HG03469 (cell line): ENCODE measurements at regions not wholly inside any gene's neighbourhood (a gene's known extent, or its start where the extent isn't known, plus 50 kb on each side); places are given as distances from the start of the nearest gene placed in this dataset.
"Not testable (repeated sequence)": the region's sequence is repeated elsewhere in the genome, so short reads cannot be mapped to it uniquely, and the experiment has no call there.

ENCODE experiments used
- ATAC-seq: cut with Tn5 transposase; IDR thresholded peaks from one replicate; pipeline ENCODE4 v1.9.1; 2021; ENCODE audit warnings: mild to moderate bottlenecking, moderate library complexity, moderate number of reproducible peaks; ENCODE audit not compliant: unreplicated experiment

GRCh38 chr20:22732751-22733150 is 148.4 kb upstream of the FOXA2 start:
- ATAC-seq = no peak

GRCh38 chr20:22734946-22735647 is 150.7 kb upstream of the FOXA2 start:
- not testable (repeated sequence) for ATAC-seq

- no peak for ATAC-seq
Observed at GRCh38 chr20:22740829-22741228, 156.5 kb upstream of the FOXA2 start.

GRCh38 chr20:22744341-22745193 is 160.2 kb upstream of the FOXA2 start:
- no peak for ATAC-seq

- no peak for ATAC-seq
Observed at GRCh38 chr20:22745194-22745500, 160.8 kb upstream of the FOXA2 start.

GRCh38 chr20:22746957-22747356 is 162.6 kb upstream of the FOXA2 start:
- ATAC-seq = no peak

GRCh38 chr20:22752324-22752723 is 168.0 kb upstream of the FOXA2 start:
- ATAC-seq = peak; percentile 58

- ATAC-seq = no peak
Observed at GRCh38 chr20:22757424-22758183, 173.2 kb upstream of the FOXA2 start.

- no peak for ATAC-seq
Observed at GRCh38 chr20:22758815-22759214, 174.4 kb upstream of the FOXA2 start.

- ATAC-seq = no peak
Observed at GRCh38 chr20:22762576-22763256, 178.3 kb upstream of the FOXA2 start.

- ATAC-seq = no peak
Observed at GRCh38 chr20:22763257-22763906, 179.0 kb upstream of the FOXA2 start.

- ATAC-seq = no peak
Observed at GRCh38 chr20:22768266-22769178, 184.2 kb upstream of the FOXA2 start.

- ATAC-seq = no peak
Observed at GRCh38 chr20:22770241-22770800, 185.9 kb upstream of the FOXA2 start.

GRCh38 chr20:22771706-22772105 is 187.3 kb upstream of the FOXA2 start:
- no peak for ATAC-seq

- no peak for ATAC-seq
Observed at GRCh38 chr20:22773344-22773743, 189.0 kb upstream of the FOXA2 start.

- ATAC-seq = no peak
Observed at GRCh38 chr20:22775256-22775655, 190.9 kb upstream of the FOXA2 start.

- ATAC-seq = no peak
Observed at GRCh38 chr20:22775671-22776139, 191.3 kb upstream of the FOXA2 start.

GRCh38 chr20:22776369-22776768 is 192.0 kb upstream of the FOXA2 start:
- no peak for ATAC-seq

GRCh38 chr20:22779878-22780277 is 195.5 kb upstream of the FOXA2 start:
- no peak for ATAC-seq
